Ovary (tissue), 7 donors: ENCODE measurements at regions not wholly inside any gene's neighbourhood (a gene's known extent, or its start where the extent isn't known, plus 50 kb on each side); places are given as distances from the start of the nearest gene placed in this dataset.
A peak's percentile ranks its signal among the peaks of the same experiment; 100 is the strongest.

Source experiments
- DNase-seq, 5 donors: peaks; one replicate each; pipeline ENCODE4 v3.0.0-alpha.2; 2019 to 2020
- H3K27ac ChIP-seq, 2 donors: fragments of 200-600 bp; one replicate each; pipeline versions ENCODE4 v1.5.1 to v1.8.0; 2019 to 2022
- H3K27me3 ChIP-seq: fragments of 200-600 bp; one replicate; pipeline ENCODE4 v1.8.0; 2022
- H3K36me3 ChIP-seq: fragments of 200-600 bp; sonication (generic); one replicate; pipeline ENCODE4 v1.5.1; 2019
- H3K4me1 ChIP-seq: one replicate; pipeline ENCODE4 v1.8.1; 2013; ENCODE audit warnings: mild to moderate bottlenecking, moderate library complexity; ENCODE audit not compliant: insufficient read depth
- H3K4me3 ChIP-seq: fragments of 200-600 bp; sonication (generic); one replicate; pipeline ENCODE4 v1.5.1; 2017
- H3K9me3 ChIP-seq, 2 donors: fragments of 200-600 bp in 1 of 2; sonication (generic) in 1 of 2; one replicate each; pipeline versions ENCODE4 v1.5.1 to v1.8.1; 2013 to 2019; ENCODE audit warnings: mild to moderate bottlenecking in 1 of 2, moderate library complexity in 1 of 2
- EP300 ChIP-seq: sonication (generic); formaldehyde crosslinking; IDR thresholded peaks from one replicate; pipeline ENCODE4 v1.6.1; 2017; ENCODE audit warnings: antibody characterized with exemption
- POLR2A ChIP-seq: fragments of 450-650 bp; IDR thresholded peaks from one replicate; pipeline ENCODE4 v1.6.1; 2017; ENCODE audit warnings: antibody characterized with exemption, mild to moderate bottlenecking, moderate library complexity
- WGBS, 3 donors: extraction: QIAGEN DNeasy Blood & Tissue Kit in 1 of 3; methylation state at CpG; one replicate each; pipeline versions ENCODE4 v1.1.5 to v1.1.7; 2013 to 2017; 5-methylcytosine and 5-hydroxymethylcytosine counted together
- intact Hi-C, 4 donors: fragments of 100-400 bp; cut with DNase I; formaldehyde crosslinking; loops; one replicate each; pipeline versions ENCODE4 v1.11.0 to v1.15.1; 2022 to 2023
- TF ChIP-seq, protein P1 (sequence below), 3 donors: fragments of 450-650 bp in 2 of 3; fragments of 200-600 bp in 1 of 3; IDR thresholded peaks; one replicate each; pipeline versions ENCODE4 v1.5.1 to v1.8.0; 2016 to 2022; ENCODE audit warnings: antibody characterized with exemption in 3 of 3, mild to moderate bottlenecking in 1 of 3
- donor health status: DM: no; HTN: no; CAD: no; lungs with moderate emphysema.
- donor health status: DM: no; HTN: no; CAD: no.
- donor health status: Bipolar disorder and iron deficiency.
- donor health status: DM: no; HTN: no; CAD: no.
- donor health status: DM: yes; HTN: yes; CAD: no.

DNA sequence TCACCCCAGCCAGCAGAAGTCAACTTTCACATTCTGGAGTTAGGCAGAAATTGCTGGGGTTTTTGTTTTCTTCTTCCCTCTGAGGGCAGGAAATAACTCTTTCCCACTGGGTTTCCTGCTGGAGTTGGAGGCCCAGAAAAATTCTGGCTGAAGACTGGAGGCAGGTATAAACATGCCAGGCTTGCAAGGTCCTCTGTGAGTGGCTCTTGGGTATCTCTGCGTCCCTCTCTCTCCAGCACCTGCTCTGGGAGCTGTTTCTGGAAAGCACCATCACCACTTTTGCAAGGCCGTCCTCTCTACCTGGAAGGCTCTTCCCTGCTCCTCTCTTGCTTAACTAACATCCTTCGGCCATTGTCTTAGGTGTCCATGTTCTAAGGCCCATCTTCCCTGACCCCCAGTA lies 91.0 kb downstream of the MCFD2 start:
- intact Hi-C loops: no loop called here

DNA sequence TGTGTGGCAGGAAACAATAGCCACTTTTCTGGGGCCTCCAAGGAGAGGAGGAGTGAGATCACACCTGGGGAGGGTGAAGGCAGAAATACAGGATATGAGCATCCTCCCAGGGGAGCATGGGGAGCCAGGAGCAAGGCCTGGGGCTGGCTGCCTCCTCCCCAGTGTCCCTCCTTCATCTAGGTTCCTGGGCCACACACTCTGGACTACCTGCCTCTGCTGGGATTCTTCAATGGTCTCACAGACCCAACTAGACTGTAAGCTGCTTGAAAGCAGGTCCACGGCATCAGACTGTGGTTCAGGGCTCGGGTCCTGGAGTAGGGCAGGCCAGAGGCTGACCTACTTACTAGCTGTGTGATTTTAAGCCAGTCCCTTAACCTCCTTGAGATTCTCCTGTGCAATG lies 94.0 kb downstream of the MCFD2 start:
- no peaks in the 10 kb centered on the region for H3K9me3 ChIP-seq
- no peaks in the 10 kb centered on the region for H3K36me3 ChIP-seq
- H3K4me3 ChIP-seq: no peak overlapping the region
- no peaks in the 10 kb centered on the region for H3K27me3 ChIP-seq
- TF ChIP-seq EP300 (no peak), POLR2A (no peak)
- TF ChIP-seq, protein P1, sequence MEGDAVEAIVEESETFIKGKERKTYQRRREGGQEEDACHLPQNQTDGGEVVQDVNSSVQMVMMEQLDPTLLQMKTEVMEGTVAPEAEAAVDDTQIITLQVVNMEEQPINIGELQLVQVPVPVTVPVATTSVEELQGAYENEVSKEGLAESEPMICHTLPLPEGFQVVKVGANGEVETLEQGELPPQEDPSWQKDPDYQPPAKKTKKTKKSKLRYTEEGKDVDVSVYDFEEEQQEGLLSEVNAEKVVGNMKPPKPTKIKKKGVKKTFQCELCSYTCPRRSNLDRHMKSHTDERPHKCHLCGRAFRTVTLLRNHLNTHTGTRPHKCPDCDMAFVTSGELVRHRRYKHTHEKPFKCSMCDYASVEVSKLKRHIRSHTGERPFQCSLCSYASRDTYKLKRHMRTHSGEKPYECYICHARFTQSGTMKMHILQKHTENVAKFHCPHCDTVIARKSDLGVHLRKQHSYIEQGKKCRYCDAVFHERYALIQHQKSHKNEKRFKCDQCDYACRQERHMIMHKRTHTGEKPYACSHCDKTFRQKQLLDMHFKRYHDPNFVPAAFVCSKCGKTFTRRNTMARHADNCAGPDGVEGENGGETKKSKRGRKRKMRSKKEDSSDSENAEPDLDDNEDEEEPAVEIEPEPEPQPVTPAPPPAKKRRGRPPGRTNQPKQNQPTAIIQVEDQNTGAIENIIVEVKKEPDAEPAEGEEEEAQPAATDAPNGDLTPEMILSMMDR (IDR thresholded peaks at IDR 0.05): no peak
- H3K4me1 ChIP-seq: peaks cover 4% of the 10 kb centered on the region
- DNase-seq: no peak
- no peak overlapping the region for H3K27ac ChIP-seq
- 90 to 96% (median 94%) methylated on average over 2 of the region's 2 CpGs for WGBS, 3 donors
- intact Hi-C loops: no loop called here

More for the DNA sequence above, 91.0 kb downstream of the MCFD2 start:
- no peak for DNase-seq
- Histone ChIP-seq H3K4me3 (no peak overlapping the region), H3K27ac (no peak overlapping the region), H3K4me1 (no peaks in the 10 kb centered on the region), H3K27me3 (no peaks in the 10 kb centered on the region), H3K9me3 (no peaks in the 10 kb centered on the region), H3K36me3 (no peaks in the 10 kb centered on the region)
- TF ChIP-seq POLR2A (no peak), EP300 (no peak)
- TF ChIP-seq, protein P1 (IDR thresholded peaks at IDR 0.05): no peak
- 94 to 99% (median 99%) methylated on average over 3 of the region's 3 CpGs for WGBS, 3 donors

DNA sequence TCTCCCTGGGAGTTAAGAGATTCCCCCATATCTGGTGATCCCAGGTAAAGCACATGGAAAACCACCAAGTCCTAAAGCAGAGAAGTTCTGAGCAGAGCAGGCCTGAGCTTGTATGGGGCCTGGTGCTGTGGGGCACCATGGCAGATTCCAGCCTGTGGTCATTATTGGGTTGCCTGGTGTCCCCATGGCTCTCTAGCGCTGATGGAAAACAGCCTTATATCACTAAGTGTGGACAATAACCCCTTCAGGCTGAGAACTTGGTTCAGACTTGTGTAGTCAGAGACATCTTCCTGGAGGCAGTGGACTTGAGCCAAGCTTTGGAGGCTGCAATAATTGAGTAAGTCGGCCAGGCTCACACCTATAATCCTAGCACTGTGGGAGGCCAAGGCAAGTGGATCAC lies 96.8 kb downstream of the MCFD2 start:
- TF ChIP-seq, protein P1 (IDR thresholded peaks at IDR 0.05): no peak
- TF ChIP-seq POLR2A (no peak), EP300 (no peak)
- Histone ChIP-seq H3K27me3 (no peaks in the 10 kb centered on the region), H3K36me3 (no peaks in the 10 kb centered on the region), H3K4me1 (peaks cover 9% of the 10 kb centered on the region), H3K4me3 (no peak overlapping the region), H3K9me3 (no peaks in the 10 kb centered on the region), H3K27ac (no peak overlapping the region)
- WGBS, 3 donors: 86 to 91% (median 90%) methylated on average over 2 of the region's 2 CpGs
- intact Hi-C loops: no loop called here
- DNase-seq: no peak

DNA sequence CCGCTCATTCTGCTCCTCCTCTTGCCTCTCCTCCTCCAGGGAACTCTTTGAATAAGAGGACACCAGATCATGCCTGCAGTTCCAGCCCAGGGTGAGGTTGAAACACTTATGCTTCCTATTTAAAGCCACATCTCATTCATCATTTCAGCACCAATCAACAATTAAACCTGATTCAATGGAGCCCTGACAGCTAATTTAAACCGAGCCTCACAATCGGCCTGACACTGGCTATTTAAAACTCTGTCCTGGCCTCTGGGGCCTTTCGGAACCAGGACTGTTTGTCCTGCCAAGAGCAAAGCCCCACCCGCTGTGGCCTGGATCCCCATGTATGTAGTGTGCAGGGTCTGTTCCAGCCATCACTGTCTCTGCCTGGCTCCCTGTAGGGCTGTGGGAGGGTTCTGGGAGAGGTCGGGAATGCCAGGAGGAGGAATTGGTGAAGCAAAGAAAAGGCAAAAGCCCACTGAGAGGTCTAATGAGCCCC lies 97.4 kb downstream of the MCFD2 start:
- H3K36me3 ChIP-seq: no peaks in the 10 kb centered on the region
- H3K4me1 ChIP-seq: peaks cover 13% of the 10 kb centered on the region
- WGBS, 3 donors: 37 to 67% (median 61%) methylated on average over 6 of the region's 6 CpGs
- intact Hi-C loops: no loop called here
- no peaks in the 10 kb centered on the region for H3K27me3 ChIP-seq
- no peak overlapping the region for H3K4me3 ChIP-seq
- DNase-seq: peak in 3 of 5 donors; percentile 39 to 71 (median 70)
- TF ChIP-seq POLR2A (no peak), EP300 (no peak)
- TF ChIP-seq, protein P1 (IDR thresholded peaks at IDR 0.05): no peak
- no peak overlapping the region for H3K27ac ChIP-seq
- no peaks in the 10 kb centered on the region for H3K9me3 ChIP-seq
